ENCODE measurements at regions not wholly inside any gene's neighbourhood (a gene's known extent, or its start where the extent isn't known, plus 50 kb on each side); places are given as distances from the start of the nearest gene placed in this dataset.

DNA sequence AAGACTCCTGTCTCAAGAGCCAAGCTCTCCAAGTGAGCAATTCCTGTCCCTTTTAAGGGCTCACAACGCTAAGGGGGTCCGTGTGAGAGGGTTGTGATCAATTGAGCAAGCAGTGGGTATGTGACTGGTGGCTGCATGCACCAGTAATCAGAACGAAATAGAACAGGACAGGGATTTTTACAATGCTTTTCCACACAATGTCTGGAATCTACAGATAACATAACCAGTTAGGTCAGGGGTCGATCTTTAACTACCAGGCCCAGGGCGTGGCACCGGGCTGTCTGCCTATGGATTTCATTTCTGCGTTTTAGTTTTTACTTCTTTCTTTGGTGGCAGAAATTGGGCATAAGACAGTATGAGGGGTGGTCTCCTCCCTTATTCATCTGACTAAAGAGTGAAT lies 54.9 kb upstream of the SP4 start:
- TF ChIP-seq, protein P1, sequence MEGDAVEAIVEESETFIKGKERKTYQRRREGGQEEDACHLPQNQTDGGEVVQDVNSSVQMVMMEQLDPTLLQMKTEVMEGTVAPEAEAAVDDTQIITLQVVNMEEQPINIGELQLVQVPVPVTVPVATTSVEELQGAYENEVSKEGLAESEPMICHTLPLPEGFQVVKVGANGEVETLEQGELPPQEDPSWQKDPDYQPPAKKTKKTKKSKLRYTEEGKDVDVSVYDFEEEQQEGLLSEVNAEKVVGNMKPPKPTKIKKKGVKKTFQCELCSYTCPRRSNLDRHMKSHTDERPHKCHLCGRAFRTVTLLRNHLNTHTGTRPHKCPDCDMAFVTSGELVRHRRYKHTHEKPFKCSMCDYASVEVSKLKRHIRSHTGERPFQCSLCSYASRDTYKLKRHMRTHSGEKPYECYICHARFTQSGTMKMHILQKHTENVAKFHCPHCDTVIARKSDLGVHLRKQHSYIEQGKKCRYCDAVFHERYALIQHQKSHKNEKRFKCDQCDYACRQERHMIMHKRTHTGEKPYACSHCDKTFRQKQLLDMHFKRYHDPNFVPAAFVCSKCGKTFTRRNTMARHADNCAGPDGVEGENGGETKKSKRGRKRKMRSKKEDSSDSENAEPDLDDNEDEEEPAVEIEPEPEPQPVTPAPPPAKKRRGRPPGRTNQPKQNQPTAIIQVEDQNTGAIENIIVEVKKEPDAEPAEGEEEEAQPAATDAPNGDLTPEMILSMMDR (IDR thresholded peaks at IDR 0.05) = no peak
- no peak for TF ChIP-seq POLR2A (IDR thresholded peaks at IDR 0.05)

Measured in lower leg skin (tissue), 3 donors.